Fibroblast of lung (primary cell): ENCODE measurements at regions not wholly inside any gene's neighbourhood (a gene's known extent, or its start where the extent isn't known, plus 50 kb on each side); places are given as distances from the start of the nearest gene placed in this dataset.

Source experiments
- DNase-seq, 2 donors: peaks; one replicate each; pipeline versions ENCODE4 v3.0.0 to v3.0.0-alpha.2; 2010; ENCODE audit warnings: low read depth in 2 of 2
- H2AFZ ChIP-seq: 2 replicates; pipeline ENCODE4 v1.5.1; 2012; ENCODE audit warnings: low read length, control low read depth, inconsistent platforms
- H3K27ac ChIP-seq: 2 replicates; pipeline ENCODE4 v1.5.1; 2011; ENCODE audit warnings: low read length, control low read depth; ENCODE audit not compliant: insufficient read depth
- H3K27me3 ChIP-seq: 2 replicates; pipeline ENCODE4 v1.5.1; 2011; ENCODE audit warnings: mild to moderate bottlenecking, low read length; ENCODE audit not compliant: control insufficient read depth, insufficient read depth
- H3K36me3 ChIP-seq: 2 replicates; pipeline ENCODE4 v1.5.1; 2011; ENCODE audit warnings: low read length; ENCODE audit not compliant: control insufficient read depth, insufficient read depth
- H3K4me1 ChIP-seq: 2 replicates; pipeline ENCODE4 v1.5.1; 2011; ENCODE audit warnings: low read length; ENCODE audit not compliant: control insufficient read depth, insufficient read depth; ENCODE audit errors: extremely low read depth
- H3K4me2 ChIP-seq: 2 replicates; pipeline ENCODE4 v1.5.1; 2011; ENCODE audit warnings: low read length, control low read depth; ENCODE audit not compliant: insufficient read depth; ENCODE audit errors: extremely low read depth
- H3K4me3 ChIP-seq, 4 experiments: fragments of 200-600 bp in 1 of 4; sonication (generic) in 1 of 4; replicated peaks in 1 of 4; 2 replicates each; pipeline ENCODE4 v1.5.1; 2011 to 2016; ENCODE audit warnings: low read length in 4 of 4, low read depth in 3 of 4, mild to moderate bottlenecking in 3 of 4, control low read depth in 2 of 4, inconsistent platforms in 1 of 4, mixed read lengths in 1 of 4; ENCODE audit not compliant: insufficient read depth in 1 of 4; ENCODE audit errors: control extremely low read depth in 1 of 4
- H3K79me2 ChIP-seq: 2 replicates; pipeline ENCODE4 v1.5.1; 2012; ENCODE audit warnings: mild to moderate bottlenecking, low read length, inconsistent platforms; ENCODE audit not compliant: control insufficient read depth, insufficient read depth
- H3K9ac ChIP-seq: 2 replicates; pipeline ENCODE4 v1.5.1; 2011; ENCODE audit warnings: mild to moderate bottlenecking, low read length, control low read depth; ENCODE audit not compliant: insufficient read depth
- H3K9me3 ChIP-seq: 2 replicates; pipeline ENCODE4 v1.5.1; 2012; ENCODE audit warnings: low read depth, low read length; ENCODE audit not compliant: control insufficient read depth, insufficient read depth
- H4K20me1 ChIP-seq: 2 replicates; pipeline ENCODE4 v1.5.1; 2011; ENCODE audit warnings: low read length; ENCODE audit not compliant: control insufficient read depth, insufficient read depth; ENCODE audit errors: extremely low read depth
- CTCF ChIP-seq, 2 donors: IDR thresholded peaks in 1 of 2; conservative IDR thresholded peaks in 1 of 2; 1 replicate in 1 of 2; 2 replicates in 1 of 2; pipeline ENCODE4 v1.5.1; 2011 to 2012; ENCODE audit warnings: low read length in 2 of 2, control low read depth in 1 of 2, inconsistent platforms in 1 of 2, low read depth in 1 of 2, mild to moderate bottlenecking in 1 of 2
- EZH2 ChIP-seq: IDR thresholded peaks from 2 replicates; pipeline ENCODE4 v1.5.1; 2012; ENCODE audit warnings: low read length, control low read depth, mild to moderate bottlenecking; ENCODE audit errors: missing control alignments

DNA sequence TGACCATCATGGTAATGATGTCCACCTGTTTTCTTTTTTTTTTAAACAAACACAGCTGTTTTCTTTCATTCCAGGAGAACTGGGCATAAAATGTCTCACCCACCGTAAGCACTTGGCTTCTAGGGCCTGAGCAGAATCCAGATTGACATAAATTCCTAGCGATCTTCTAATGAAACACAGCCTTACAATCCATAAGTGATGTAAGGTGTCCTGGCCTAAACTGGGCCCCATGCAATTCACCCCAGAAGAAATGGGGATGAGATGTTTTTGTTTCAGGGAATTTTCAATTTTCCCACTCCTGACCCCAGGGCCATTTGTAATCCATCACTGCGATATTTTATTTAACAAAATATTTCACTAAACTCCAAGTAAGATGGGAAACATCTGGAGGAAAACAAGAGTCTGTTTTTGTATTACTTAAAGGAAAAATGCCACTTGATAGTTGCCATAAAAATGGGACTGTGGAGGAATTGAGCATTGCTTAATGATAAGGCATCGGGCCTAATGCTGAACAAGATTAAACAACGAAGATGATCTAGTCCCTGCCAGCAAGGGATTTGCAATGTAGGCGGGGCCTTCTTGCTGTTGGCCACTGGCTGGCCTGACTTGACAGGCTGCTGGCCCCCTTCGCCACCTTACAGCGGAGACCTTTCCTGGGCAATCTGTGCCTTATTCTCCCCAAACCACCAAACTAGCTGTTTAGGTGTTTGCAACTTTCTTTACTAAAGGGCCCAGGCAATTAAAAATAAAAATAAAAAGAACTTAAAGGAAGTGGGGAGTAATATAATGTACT lies 183.7 kb downstream of the CD109 start:
- no peak for TF ChIP-seq EZH2
- no peak for TF ChIP-seq CTCF (conservative IDR thresholded peaks at IDR 0.05 in 1 of 2, IDR thresholded peaks at IDR 0.05 in 1 of 2; ENCODE audit: low read depth in 1 of 2, low read length in 2 of 2)
- Histone ChIP-seq H3K4me2 (no peak overlapping the region), H3K4me3 (no peak overlapping the region), H4K20me1 (no peaks in the 10 kb centered on the region), H3K27ac (no peak overlapping the region), H3K9me3 (no peaks in the 10 kb centered on the region), H3K9ac (no peak overlapping the region), H3K4me1 (no peaks in the 10 kb centered on the region), H3K36me3 (no peaks in the 10 kb centered on the region), H3K27me3 (no peaks in the 10 kb centered on the region), H3K79me2 (no peaks in the 10 kb centered on the region), H2AFZ (no peak overlapping the region)
- DNase-seq = no peak

DNA sequence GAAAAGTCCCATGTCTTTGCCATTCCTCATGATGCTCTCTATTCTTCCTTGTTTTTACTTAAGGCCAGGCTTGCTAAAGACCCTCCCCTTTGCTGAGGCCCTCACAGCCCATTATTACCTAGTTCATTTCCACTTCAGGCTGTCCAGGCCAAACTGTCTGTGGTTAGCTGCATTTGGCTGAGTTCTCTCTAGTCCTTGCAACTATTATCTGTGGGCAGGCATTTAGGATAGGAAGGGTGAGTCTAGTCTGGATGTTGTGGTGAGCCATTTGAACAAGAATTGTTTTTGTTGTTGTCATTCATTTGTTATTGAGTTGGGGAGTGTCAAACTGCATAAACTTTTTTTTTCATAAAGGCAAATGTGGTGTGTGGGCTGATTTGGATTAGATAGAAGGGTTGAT lies 182.4 kb downstream of the CD109 start:
- peak in 1 of 2 donors; percentile 16 for DNase-seq
- Histone ChIP-seq H4K20me1 (no peaks in the 10 kb centered on the region), H3K9me3 (no peaks in the 10 kb centered on the region), H2AFZ (no peak overlapping the region), H3K9ac (no peak overlapping the region), H3K27me3 (no peaks in the 10 kb centered on the region), H3K4me1 (no peaks in the 10 kb centered on the region), H3K4me3 (no peak overlapping the region), H3K4me2 (no peak overlapping the region), H3K36me3 (no peaks in the 10 kb centered on the region), H3K79me2 (no peaks in the 10 kb centered on the region), H3K27ac (no peak overlapping the region)
- TF ChIP-seq CTCF (conservative IDR thresholded peaks at IDR 0.05 in 1 of 2, IDR thresholded peaks at IDR 0.05 in 1 of 2; ENCODE audit: low read depth in 1 of 2, low read length in 2 of 2) (no peak), EZH2 (no peak)
